Vagina (tissue), 2 donors: ENCODE measurements at regions not wholly inside any gene's neighbourhood (a gene's known extent, or its start where the extent isn't known, plus 50 kb on each side); places are given as distances from the start of the nearest gene placed in this dataset.

Source experiments
- POLR2A ChIP-seq, 2 donors: fragments of 450-650 bp; IDR thresholded peaks; one replicate each; pipeline ENCODE4 v1.6.1; 2017; ENCODE audit warnings: antibody characterized with exemption in 2 of 2, mild to moderate bottlenecking in 2 of 2, moderate library complexity in 2 of 2
- TF ChIP-seq, protein P1 (sequence below), 3 experiments: fragments of 450-650 bp in 2 of 3; fragments of 200-600 bp in 1 of 3; sonication (generic) in 1 of 3; IDR thresholded peaks; one replicate each; pipeline ENCODE4 v1.5.1; 2017 to 2019; ENCODE audit warnings: antibody characterized with exemption in 3 of 3, mild to moderate bottlenecking in 2 of 3, moderate library complexity in 2 of 3

DNA sequence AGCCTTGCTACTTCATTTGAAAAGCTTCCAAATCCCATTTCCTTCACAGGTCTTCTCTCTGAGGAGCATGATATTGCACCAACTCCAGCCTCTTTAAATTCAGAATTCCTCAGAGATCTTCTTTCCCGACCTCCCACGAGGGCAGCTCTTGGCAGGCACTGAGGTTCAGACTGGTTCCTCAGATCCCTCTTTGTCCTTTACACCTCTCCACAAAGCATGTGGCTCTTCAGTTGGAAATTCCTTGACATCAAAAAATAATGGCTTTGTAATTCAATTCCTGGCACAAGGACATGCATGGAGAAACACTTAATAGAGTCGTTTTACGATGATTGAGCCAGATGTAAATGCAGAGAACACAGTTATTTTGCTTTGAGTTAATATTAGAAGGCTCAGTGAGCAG, 63.2 kb upstream of the TMX1 start:
- TF ChIP-seq, protein P1, sequence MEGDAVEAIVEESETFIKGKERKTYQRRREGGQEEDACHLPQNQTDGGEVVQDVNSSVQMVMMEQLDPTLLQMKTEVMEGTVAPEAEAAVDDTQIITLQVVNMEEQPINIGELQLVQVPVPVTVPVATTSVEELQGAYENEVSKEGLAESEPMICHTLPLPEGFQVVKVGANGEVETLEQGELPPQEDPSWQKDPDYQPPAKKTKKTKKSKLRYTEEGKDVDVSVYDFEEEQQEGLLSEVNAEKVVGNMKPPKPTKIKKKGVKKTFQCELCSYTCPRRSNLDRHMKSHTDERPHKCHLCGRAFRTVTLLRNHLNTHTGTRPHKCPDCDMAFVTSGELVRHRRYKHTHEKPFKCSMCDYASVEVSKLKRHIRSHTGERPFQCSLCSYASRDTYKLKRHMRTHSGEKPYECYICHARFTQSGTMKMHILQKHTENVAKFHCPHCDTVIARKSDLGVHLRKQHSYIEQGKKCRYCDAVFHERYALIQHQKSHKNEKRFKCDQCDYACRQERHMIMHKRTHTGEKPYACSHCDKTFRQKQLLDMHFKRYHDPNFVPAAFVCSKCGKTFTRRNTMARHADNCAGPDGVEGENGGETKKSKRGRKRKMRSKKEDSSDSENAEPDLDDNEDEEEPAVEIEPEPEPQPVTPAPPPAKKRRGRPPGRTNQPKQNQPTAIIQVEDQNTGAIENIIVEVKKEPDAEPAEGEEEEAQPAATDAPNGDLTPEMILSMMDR (IDR thresholded peaks at IDR 0.05), result no peak
- TF ChIP-seq POLR2A (IDR thresholded peaks at IDR 0.05), result no peak
